Panc1 (cell line): ENCODE measurements at regions not wholly inside any gene's neighbourhood (a gene's known extent, or its start where the extent isn't known, plus 50 kb on each side); places are given as distances from the start of the nearest gene placed in this dataset.

ENCODE experiments used
- CTCF ChIP-seq: fragments of 450-650 bp; IDR thresholded peaks from 2 replicates; pipeline ENCODE4 v1.5.1; 2017; ENCODE audit warnings: mild to moderate bottlenecking
- POLR2AphosphoS5 ChIP-seq: IDR thresholded peaks from 2 replicates; pipeline ENCODE4 v1.6.1; 2012; ENCODE audit warnings: mild to moderate bottlenecking, low read depth, low read length, moderate library complexity
- REST ChIP-seq, 2 experiments: IDR thresholded peaks; 2 replicates each; pipeline ENCODE4 v1.6.1; 2011 to 2012; ENCODE audit warnings: low read depth in 2 of 2, control low read depth in 1 of 2, low read length in 1 of 2, mild to moderate bottlenecking in 1 of 2, moderate library complexity in 1 of 2; ENCODE audit not compliant: insufficient read depth in 1 of 2
- SIN3A ChIP-seq: IDR thresholded peaks from 2 replicates; pipeline ENCODE4 v1.6.1; 2012; ENCODE audit warnings: low read depth, mild to moderate bottlenecking, low read length, moderate library complexity, borderline replicate concordance; ENCODE audit not compliant: insufficient read depth
- TCF7L2 ChIP-seq: IDR thresholded peaks from 2 replicates; pipeline ENCODE4 v1.6.1; 2011; ENCODE audit warnings: mild to moderate bottlenecking, low read depth, low read length, inconsistent platforms

GRCh38 chr2:173793709-173794565 lies 171.2 kb downstream of the SP3 start:
- TF ChIP-seq CTCF (no peak), POLR2AphosphoS5 (no peak), SIN3A (no peak), REST (IDR thresholded peaks at IDR 0.05; ENCODE audit: insufficient read depth in 1 of 2, low read depth in 2 of 2, low read length in 1 of 2) (no peak), TCF7L2 (no peak)
